Esophagus muscularis mucosa (tissue), 4 donors: ENCODE measurements at regions not wholly inside any gene's neighbourhood (a gene's known extent, or its start where the extent isn't known, plus 50 kb on each side); places are given as distances from the start of the nearest gene placed in this dataset.

Experiments
- DNase-seq: peaks from one replicate; pipeline ENCODE4 v3.0.0-alpha.2; 2017; ENCODE audit errors: extremely low spot score
- H3K27ac ChIP-seq, 4 donors: fragments of 200-600 bp; sonication (generic); replicated peaks in 1 of 4; 1 replicate in 3 of 4; 2 replicates in 1 of 4; pipeline ENCODE4 v1.5.1; 2016 to 2019; ENCODE audit warnings: mild to moderate bottlenecking in 1 of 4
- H3K27me3 ChIP-seq, 4 donors: fragments of 200-600 bp; sonication (generic); one replicate each; pipeline versions ENCODE4 v1.5.1 to v1.6.0; 2016 to 2019
- H3K36me3 ChIP-seq, 4 donors: fragments of 200-600 bp; sonication (generic); one replicate each; pipeline ENCODE4 v1.5.1; 2016 to 2019
- H3K4me1 ChIP-seq, 4 donors: fragments of 200-600 bp; sonication (generic); one replicate each; pipeline ENCODE4 v1.5.1; 2016 to 2019
- H3K4me3 ChIP-seq, 4 donors: fragments of 200-600 bp; sonication (generic); 1 replicate in 2 of 4; 2 replicates in 2 of 4; pipeline ENCODE4 v1.5.1; 2016 to 2019; ENCODE audit warnings: mild to moderate bottlenecking in 4 of 4, moderate library complexity in 1 of 4
- H3K9me3 ChIP-seq, 4 donors: fragments of 200-600 bp; sonication (generic); 1 replicate in 3 of 4; 2 replicates in 1 of 4; pipeline ENCODE4 v1.5.1; 2016 to 2019
- EP300 ChIP-seq: sonication (generic); formaldehyde crosslinking; IDR thresholded peaks from one replicate; pipeline ENCODE4 v1.6.1; 2017; ENCODE audit warnings: antibody characterized with exemption
- POLR2A ChIP-seq: fragments of 450-650 bp; IDR thresholded peaks from one replicate; pipeline ENCODE4 v1.6.1; 2017; ENCODE audit warnings: antibody characterized with exemption, moderate library complexity, mild to moderate bottlenecking, low read depth
- POLR2AphosphoS5 ChIP-seq, 2 donors: sonication (generic); formaldehyde crosslinking; IDR thresholded peaks; one replicate each; pipeline ENCODE4 v1.6.1; 2017; ENCODE audit warnings: antibody characterized with exemption in 2 of 2
- WGBS: methylation state at CpG from one replicate; pipeline ENCODE4 v1.1.5; 2018; 5-methylcytosine and 5-hydroxymethylcytosine counted together
- intact Hi-C: fragments of 100-400 bp; cut with DNase I; formaldehyde crosslinking; loops from one replicate; pipeline ENCODE4 v1.15.1; 2023
- TF ChIP-seq, protein P1 (sequence below), 3 experiments: fragments of 200-600 bp in 2 of 3; fragments of 450-650 bp in 1 of 3; sonication (generic) in 2 of 3; IDR thresholded peaks; one replicate each; pipeline ENCODE4 v1.5.1; 2017 to 2019; ENCODE audit warnings: antibody characterized with exemption in 3 of 3, mild to moderate bottlenecking in 2 of 3, moderate library complexity in 1 of 3

- H3K27ac ChIP-seq = no peak overlapping the region
- DNase-seq = no peak
- H3K4me3 ChIP-seq = no peak overlapping the region
- H3K27me3 ChIP-seq = no peaks in the 10 kb centered on the region
- TF ChIP-seq EP300 (no peak), POLR2AphosphoS5 (IDR thresholded peaks at IDR 0.05) (no peak), POLR2A (no peak)
- TF ChIP-seq, protein P1, sequence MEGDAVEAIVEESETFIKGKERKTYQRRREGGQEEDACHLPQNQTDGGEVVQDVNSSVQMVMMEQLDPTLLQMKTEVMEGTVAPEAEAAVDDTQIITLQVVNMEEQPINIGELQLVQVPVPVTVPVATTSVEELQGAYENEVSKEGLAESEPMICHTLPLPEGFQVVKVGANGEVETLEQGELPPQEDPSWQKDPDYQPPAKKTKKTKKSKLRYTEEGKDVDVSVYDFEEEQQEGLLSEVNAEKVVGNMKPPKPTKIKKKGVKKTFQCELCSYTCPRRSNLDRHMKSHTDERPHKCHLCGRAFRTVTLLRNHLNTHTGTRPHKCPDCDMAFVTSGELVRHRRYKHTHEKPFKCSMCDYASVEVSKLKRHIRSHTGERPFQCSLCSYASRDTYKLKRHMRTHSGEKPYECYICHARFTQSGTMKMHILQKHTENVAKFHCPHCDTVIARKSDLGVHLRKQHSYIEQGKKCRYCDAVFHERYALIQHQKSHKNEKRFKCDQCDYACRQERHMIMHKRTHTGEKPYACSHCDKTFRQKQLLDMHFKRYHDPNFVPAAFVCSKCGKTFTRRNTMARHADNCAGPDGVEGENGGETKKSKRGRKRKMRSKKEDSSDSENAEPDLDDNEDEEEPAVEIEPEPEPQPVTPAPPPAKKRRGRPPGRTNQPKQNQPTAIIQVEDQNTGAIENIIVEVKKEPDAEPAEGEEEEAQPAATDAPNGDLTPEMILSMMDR (IDR thresholded peaks at IDR 0.05) = no peak
- no peaks in the 10 kb centered on the region for H3K9me3 ChIP-seq
- WGBS = 92% methylated on average over 14 of the region's 14 CpGs
- H3K36me3 ChIP-seq = no peaks in the 10 kb centered on the region
- intact Hi-C loops = no loop called here
- H3K4me1 ChIP-seq = no peaks in the 10 kb centered on the region
Measured at GRCh38 chr1:195721210-195721971, 886.8 kb downstream of the KCNT2 start.

DNA sequence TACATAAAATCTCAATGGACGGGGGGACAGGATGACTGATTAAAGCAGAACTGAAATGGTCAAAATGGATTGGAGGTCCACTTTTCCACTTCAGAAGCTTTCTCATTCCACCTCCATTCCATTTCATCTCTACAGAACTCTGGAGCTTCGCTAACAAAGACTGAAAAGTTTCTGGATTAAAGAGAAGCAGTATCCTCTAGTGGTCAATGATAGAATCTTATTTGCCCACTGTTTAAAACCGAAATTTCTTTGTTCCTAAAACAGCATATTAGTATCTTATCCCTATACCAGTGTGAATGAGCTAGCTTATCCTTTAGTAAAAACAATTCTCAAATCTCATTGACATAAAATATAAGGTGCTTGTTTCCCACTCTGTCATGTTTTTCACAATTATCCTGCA is 890.6 kb downstream of the KCNT2 start:
- Histone ChIP-seq H3K27ac (no peak overlapping the region), H3K9me3 (no peaks in the 10 kb centered on the region), H3K27me3 (no peaks in the 10 kb centered on the region), H3K4me3 (no peak overlapping the region), H3K36me3 (no peaks in the 10 kb centered on the region), H3K4me1 (no peaks in the 10 kb centered on the region)
- DNase-seq = no peak
- TF ChIP-seq POLR2AphosphoS5 (IDR thresholded peaks at IDR 0.05) (no peak), EP300 (no peak), POLR2A (no peak)
- TF ChIP-seq, protein P1 (IDR thresholded peaks at IDR 0.05) = no peak
- intact Hi-C loops = no loop called here
- 49% methylated on average over 3 of the region's 3 CpGs for WGBS

GRCh38 chr1:195715652-195716051 is 892.6 kb downstream of the KCNT2 start:
- 74% methylated on average over 2 of the region's 2 CpGs for WGBS
- intact Hi-C loops = no loop called here
- H3K36me3 ChIP-seq = no peaks in the 10 kb centered on the region
- H3K4me3 ChIP-seq = no peak overlapping the region
- H3K4me1 ChIP-seq = no peaks in the 10 kb centered on the region
- H3K27me3 ChIP-seq = no peaks in the 10 kb centered on the region
- H3K9me3 ChIP-seq = no peaks in the 10 kb centered on the region
- H3K27ac ChIP-seq = no peak overlapping the region
- no peak for DNase-seq
- TF ChIP-seq POLR2AphosphoS5 (IDR thresholded peaks at IDR 0.05) (no peak), POLR2A (no peak), EP300 (no peak)
- TF ChIP-seq, protein P1 (IDR thresholded peaks at IDR 0.05) = no peak

GRCh38 chr1:195714248-195714647 is 894.0 kb downstream of the KCNT2 start:
- 52% methylated on average over 1 of the region's 1 CpG for WGBS
- no peak for DNase-seq
- Histone ChIP-seq H3K4me3 (no peak overlapping the region), H3K27me3 (no peaks in the 10 kb centered on the region), H3K36me3 (no peaks in the 10 kb centered on the region), H3K9me3 (no peaks in the 10 kb centered on the region), H3K4me1 (no peaks in the 10 kb centered on the region), H3K27ac (no peak overlapping the region)
- no peak for TF ChIP-seq POLR2A
- no peak for TF ChIP-seq POLR2AphosphoS5 (IDR thresholded peaks at IDR 0.05)
- TF ChIP-seq, protein P1 (IDR thresholded peaks at IDR 0.05) = no peak
- no peak for TF ChIP-seq EP300
- intact Hi-C loops = no loop called here

DNA sequence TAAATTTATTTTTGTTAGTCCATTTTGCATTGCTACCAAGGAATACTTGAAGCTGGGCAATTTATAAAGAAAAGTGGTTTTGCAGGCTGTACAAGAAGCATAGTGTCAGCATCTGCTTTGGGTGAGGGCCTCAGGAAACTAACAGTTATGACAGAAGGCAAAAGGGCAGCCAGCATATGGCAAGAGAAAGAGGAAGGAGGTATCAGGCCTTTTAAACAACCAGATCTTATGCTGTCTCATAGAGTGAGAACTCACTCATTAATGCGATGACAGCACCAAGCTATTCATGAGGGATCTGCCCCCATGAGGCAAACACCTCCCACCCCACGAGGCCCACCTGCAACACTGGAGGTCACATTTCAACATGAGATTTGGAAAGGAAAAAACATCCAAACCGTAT is 898.4 kb downstream of the KCNT2 start:
- 49% methylated on average over 3 of the region's 3 CpGs for WGBS

More for the DNA sequence above, 898.4 kb downstream of the KCNT2 start:
- no peaks in the 10 kb centered on the region for H3K9me3 ChIP-seq
- intact Hi-C loops = no loop called here
- no peaks in the 10 kb centered on the region for H3K4me1 ChIP-seq
- no peaks in the 10 kb centered on the region for H3K27me3 ChIP-seq
- DNase-seq = no peak
- no peaks in the 10 kb centered on the region for H3K36me3 ChIP-seq
- H3K4me3 ChIP-seq = no peak overlapping the region
- H3K27ac ChIP-seq = no peak overlapping the region
- TF ChIP-seq POLR2A (no peak), POLR2AphosphoS5 (IDR thresholded peaks at IDR 0.05) (no peak), EP300 (no peak)
- TF ChIP-seq, protein P1 (IDR thresholded peaks at IDR 0.05) = no peak
